Lower lobe of right lung (tissue), 2 donors: ENCODE measurements at regions not wholly inside any gene's neighbourhood (a gene's known extent, or its start where the extent isn't known, plus 50 kb on each side); places are given as distances from the start of the nearest gene placed in this dataset.

Experiments
- ATAC-seq, 2 donors: fragments of 200-7000 bp; cut with Tn5 transposase; one replicate each; pipeline ENCODE4 v1.9.1; 2020 to 2022; ENCODE audit warnings: mild to moderate bottlenecking in 2 of 2, moderate library complexity in 2 of 2
- DNase-seq: peaks from one replicate; pipeline ENCODE4 v3.0.0-alpha.2; 2020
- H3K27ac ChIP-seq: fragments of 200-600 bp; one replicate; pipeline ENCODE4 v1.8.0; 2022
- H3K27me3 ChIP-seq: fragments of 200-600 bp; one replicate; pipeline ENCODE4 v1.8.0; 2022; ENCODE audit warnings: low read depth
- H3K36me3 ChIP-seq: fragments of 200-600 bp; one replicate; pipeline ENCODE4 v1.8.0; 2022; ENCODE audit warnings: mild to moderate bottlenecking
- H3K4me1 ChIP-seq: fragments of 200-600 bp; one replicate; pipeline ENCODE4 v1.8.0; 2022
- H3K4me3 ChIP-seq: fragments of 200-600 bp; one replicate; pipeline ENCODE4 v1.8.0; 2022; ENCODE audit warnings: mild to moderate bottlenecking
- H3K9me3 ChIP-seq: fragments of 200-600 bp; one replicate; pipeline ENCODE4 v1.8.0; 2022
- intact Hi-C: fragments of 100-400 bp; cut with DNase I; formaldehyde crosslinking; loops from one replicate; pipeline ENCODE4 v1.11.0; 2022
- TF ChIP-seq, protein P1 (sequence below): fragments of 200-600 bp; IDR thresholded peaks from one replicate; pipeline ENCODE4 v1.8.0; 2022; ENCODE audit warnings: antibody characterized with exemption, mild to moderate bottlenecking
- donor health status: DM: no; HTN: yes; CAD: no; lungs with severe emphysema.

DNA sequence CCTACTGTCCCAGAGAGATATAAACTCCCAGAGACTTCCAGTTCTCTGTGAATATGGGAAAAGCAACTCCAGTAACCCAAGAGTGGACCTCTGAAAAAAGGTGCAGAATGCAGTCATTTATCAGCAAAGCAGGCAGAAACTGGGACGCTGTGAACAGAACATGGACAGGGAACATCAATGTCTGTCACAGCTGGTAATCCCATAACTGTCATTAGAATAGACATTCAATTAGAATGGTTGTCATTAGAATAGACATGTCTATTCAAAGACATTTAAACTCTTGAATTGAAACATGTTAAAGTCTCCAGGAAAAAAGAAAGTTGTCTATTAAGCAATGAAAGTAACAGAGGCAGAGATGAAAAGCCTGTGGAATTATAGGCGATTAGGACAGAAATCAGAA is 302.1 kb downstream of the BTBD3 start:
- no peak overlapping the region for H3K4me3 ChIP-seq
- no peaks in the 10 kb centered on the region for H3K4me1 ChIP-seq
- ATAC-seq, result no peak
- intact Hi-C loops, result no loop called here
- H3K27ac ChIP-seq, result no peak overlapping the region
- H3K9me3 ChIP-seq, result no peaks in the 10 kb centered on the region
- TF ChIP-seq, protein P1, sequence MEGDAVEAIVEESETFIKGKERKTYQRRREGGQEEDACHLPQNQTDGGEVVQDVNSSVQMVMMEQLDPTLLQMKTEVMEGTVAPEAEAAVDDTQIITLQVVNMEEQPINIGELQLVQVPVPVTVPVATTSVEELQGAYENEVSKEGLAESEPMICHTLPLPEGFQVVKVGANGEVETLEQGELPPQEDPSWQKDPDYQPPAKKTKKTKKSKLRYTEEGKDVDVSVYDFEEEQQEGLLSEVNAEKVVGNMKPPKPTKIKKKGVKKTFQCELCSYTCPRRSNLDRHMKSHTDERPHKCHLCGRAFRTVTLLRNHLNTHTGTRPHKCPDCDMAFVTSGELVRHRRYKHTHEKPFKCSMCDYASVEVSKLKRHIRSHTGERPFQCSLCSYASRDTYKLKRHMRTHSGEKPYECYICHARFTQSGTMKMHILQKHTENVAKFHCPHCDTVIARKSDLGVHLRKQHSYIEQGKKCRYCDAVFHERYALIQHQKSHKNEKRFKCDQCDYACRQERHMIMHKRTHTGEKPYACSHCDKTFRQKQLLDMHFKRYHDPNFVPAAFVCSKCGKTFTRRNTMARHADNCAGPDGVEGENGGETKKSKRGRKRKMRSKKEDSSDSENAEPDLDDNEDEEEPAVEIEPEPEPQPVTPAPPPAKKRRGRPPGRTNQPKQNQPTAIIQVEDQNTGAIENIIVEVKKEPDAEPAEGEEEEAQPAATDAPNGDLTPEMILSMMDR, result no peak
- no peak for DNase-seq
- no peaks in the 10 kb centered on the region for H3K27me3 ChIP-seq
- no peaks in the 10 kb centered on the region for H3K36me3 ChIP-seq

GRCh38 chr20:12223057-12223456 is 305.4 kb downstream of the BTBD3 start:
- TF ChIP-seq, protein P1, result no peak
- intact Hi-C loops, result no loop called here
- no peaks in the 10 kb centered on the region for H3K27me3 ChIP-seq
- no peaks in the 10 kb centered on the region for H3K9me3 ChIP-seq
- ATAC-seq, result no peak
- H3K4me3 ChIP-seq, result no peak overlapping the region
- H3K27ac ChIP-seq, result no peak overlapping the region
- H3K4me1 ChIP-seq, result no peaks in the 10 kb centered on the region
- no peak for DNase-seq
- H3K36me3 ChIP-seq, result no peaks in the 10 kb centered on the region

- Histone ChIP-seq H3K4me3 (no peak overlapping the region), H3K4me1 (no peaks in the 10 kb centered on the region)
Measured at GRCh38 chr20:12225898-12226297, 308.2 kb downstream of the BTBD3 start.

DNA sequence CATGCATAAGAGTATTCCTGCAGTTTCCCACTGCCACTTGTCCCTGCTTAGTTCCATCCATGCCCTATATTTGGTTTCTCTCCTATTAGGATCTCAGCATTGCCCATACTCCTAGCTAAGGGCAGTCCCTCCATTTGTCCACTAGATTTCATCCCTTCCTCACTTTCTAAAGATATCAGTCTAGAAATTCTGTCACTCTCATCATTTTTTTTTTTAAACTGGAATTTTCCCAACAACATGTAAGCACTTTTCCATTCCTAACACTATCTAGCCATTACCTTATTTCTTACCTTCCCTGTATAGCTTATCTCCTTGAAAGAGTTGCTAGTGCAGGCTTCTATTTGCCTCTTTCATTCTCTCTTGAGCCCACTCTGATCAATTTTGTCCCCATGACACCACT is 312.2 kb downstream of the BTBD3 start:
- Histone ChIP-seq H3K27me3 (no peaks in the 10 kb centered on the region), H3K4me1 (no peaks in the 10 kb centered on the region), H3K9me3 (no peaks in the 10 kb centered on the region), H3K27ac (no peak overlapping the region), H3K36me3 (no peaks in the 10 kb centered on the region), H3K4me3 (no peak overlapping the region)
- TF ChIP-seq, protein P1, result no peak
- DNase-seq (no peak), ATAC-seq (no peak)
- intact Hi-C loops, result no loop called here

More at GRCh38 chr20:12225898-12226297, 308.2 kb downstream of the BTBD3 start:
- Histone ChIP-seq H3K36me3 (no peaks in the 10 kb centered on the region), H3K9me3 (no peaks in the 10 kb centered on the region), H3K27ac (no peak overlapping the region), H3K27me3 (no peaks in the 10 kb centered on the region)
- DNase-seq (no peak), ATAC-seq (no peak)
- TF ChIP-seq, protein P1, result no peak
- intact Hi-C loops, result no loop called here

DNA sequence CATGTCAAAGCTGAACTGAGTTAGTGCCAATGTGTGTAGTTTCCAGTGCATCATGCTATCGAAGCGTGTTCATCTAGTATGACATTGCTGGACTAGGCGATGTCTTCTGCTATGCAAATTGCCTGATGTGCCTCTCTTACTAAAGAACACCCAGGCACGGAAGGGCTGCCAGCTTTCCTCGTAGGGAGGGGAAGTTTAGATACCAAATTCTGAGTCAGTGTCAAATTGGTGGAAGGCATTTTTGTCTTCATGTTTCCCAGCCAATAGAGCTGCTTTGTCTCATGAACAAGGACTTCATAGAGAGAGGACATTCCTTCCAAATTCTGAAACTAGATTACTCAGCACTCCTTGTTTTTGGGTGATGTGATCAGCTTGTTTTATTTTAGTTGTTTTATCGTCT is 320.1 kb downstream of the BTBD3 start:
- Histone ChIP-seq H3K4me3 (no peak overlapping the region), H3K9me3 (no peaks in the 10 kb centered on the region), H3K4me1 (no peaks in the 10 kb centered on the region), H3K27ac (no peak overlapping the region), H3K36me3 (no peaks in the 10 kb centered on the region), H3K27me3 (no peaks in the 10 kb centered on the region)
- ATAC-seq, result no peak
- DNase-seq, result no peak
- intact Hi-C loops, result no loop called here
- TF ChIP-seq, protein P1, result no peak

DNA sequence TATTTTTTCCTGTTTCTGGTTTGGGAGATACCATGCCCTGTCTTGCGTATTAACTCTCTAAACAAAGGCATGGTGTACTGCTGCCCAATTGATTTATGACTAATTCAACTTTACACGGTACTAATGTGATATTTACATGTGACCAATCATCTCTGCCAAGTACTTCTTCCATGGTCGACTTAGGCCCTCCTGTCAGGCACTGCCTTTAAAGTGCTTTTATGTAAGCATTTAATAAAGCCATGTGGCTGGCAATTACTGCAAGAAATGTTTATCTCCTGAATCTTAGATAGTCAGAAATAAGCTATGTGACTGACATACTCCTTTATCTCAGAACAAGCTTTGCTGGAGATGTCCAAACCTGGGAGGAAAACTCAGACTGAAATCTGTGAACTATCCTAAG is 323.4 kb downstream of the BTBD3 start:
- ATAC-seq, result no peak
- Histone ChIP-seq H3K27ac (no peak overlapping the region), H3K9me3 (no peaks in the 10 kb centered on the region), H3K27me3 (no peaks in the 10 kb centered on the region), H3K4me1 (no peaks in the 10 kb centered on the region), H3K36me3 (no peaks in the 10 kb centered on the region), H3K4me3 (no peak overlapping the region)
- TF ChIP-seq, protein P1, result no peak
- intact Hi-C loops, result no loop called here
- DNase-seq, result no peak
